HG02759 (cell line): ENCODE measurements at regions not wholly inside any gene's neighbourhood (a gene's known extent, or its start where the extent isn't known, plus 50 kb on each side); places are given as distances from the start of the nearest gene placed in this dataset.

ENCODE experiments used
- ATAC-seq: cut with Tn5 transposase; IDR thresholded peaks from one replicate; pipeline ENCODE4 v1.9.1; 2021; ENCODE audit warnings: mild to moderate bottlenecking, moderate library complexity; ENCODE audit not compliant: unreplicated experiment

DNA sequence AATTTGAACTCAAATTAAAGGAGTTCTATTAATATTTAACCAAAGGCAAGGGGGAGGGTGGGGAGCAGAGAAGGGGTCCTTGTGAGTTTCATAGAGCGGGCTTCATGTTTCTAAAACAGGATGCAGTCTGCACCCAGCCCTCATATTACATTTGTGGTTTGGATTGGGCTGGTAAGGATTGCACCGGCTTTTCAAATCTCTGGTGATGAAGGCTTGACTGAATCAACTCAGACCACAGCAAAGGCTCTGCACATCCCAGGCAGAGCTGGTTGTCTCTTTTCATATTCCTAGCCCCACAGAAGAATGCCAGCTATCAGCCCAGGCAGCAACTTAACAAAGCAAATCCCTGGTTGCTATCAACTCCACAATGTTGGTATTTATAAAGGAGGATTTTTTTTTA lies 1221.4 kb downstream of the VRK1 start:
- ATAC-seq, result no peak

DNA sequence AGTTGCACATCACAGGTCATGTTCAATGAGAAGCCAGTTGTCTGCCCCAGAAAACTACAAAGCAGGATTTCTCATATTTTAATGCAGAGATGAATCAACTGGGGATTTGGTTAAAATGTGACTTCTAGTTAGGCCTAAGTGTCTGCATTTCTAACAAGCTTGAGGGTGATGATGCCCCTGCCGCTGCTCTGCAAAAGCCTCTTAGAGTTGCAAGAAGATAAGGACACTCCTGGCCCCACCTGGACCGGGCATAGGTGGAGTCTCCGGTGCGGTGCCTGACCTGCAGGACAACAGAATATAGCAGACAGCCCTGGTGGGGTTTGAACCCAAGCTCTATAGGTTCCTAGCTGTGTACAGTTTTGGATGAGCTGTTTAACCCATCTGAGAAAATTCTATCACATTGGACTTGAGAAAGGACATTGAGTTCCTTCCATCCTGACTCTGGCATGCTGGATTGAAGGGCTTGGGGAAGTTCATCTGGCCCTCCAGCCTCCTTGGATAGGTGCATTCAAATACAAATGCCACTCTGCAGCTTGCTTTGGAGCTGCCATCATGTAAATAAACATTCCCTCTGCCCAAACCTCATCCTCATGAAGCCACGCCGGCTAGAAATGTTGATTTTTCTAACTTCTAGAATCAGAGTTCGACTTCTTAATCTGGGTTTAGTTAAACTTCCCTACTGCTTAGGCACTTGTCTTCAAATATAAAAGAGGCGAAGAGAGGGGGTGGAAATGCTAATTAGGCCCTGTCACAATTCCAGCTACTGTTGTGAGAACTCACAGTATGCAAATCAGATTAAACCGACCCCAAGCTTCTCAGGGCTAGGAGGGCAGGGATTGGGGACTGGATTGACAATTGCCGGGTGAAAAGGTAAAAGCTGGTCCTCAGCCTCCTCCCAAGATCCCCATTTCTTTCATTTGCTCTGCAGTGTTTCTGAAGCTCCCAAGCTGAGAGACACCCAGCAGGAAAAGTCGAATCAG lies 1225.6 kb downstream of the VRK1 start:
- no peak for ATAC-seq

DNA sequence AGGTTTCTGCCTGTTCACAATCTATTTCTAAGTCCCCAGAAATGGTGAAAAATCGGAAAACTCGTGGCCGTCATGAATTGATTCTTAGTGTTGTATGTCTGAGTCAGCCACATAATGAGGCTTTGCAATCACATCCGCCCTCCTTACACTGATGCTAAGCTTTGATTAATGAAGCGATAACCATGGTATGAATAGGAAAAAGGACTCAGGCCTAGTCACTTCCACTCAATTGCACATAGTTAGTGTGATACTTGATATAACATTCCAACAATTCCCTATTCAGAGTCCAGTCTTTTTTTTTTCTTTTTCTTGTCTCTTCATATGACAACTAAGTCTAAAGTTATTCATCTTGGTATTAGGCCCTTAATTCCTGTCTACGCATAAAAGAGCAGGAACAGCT lies 1231.0 kb downstream of the VRK1 start:
- ATAC-seq, result no peak

DNA sequence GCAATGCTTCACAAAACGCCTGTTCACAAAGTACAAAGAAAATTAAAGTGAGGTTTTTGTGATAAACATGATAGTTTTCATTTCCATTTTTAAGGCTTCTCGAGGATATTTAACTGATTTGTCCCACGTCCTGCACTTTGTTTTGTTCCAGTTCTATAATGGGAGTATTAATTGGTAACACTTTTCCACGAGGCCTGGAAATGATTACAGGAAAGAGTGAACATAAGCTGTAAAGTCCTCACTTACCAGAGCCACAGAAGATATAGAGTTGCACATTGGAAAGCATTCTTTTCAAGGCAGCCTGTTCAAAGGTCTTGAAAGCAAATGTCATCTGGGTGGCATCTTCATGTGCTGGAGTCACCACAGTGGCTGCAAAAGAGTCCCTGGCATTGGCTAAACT lies 1236.6 kb downstream of the BCL11B start:
- no peak for ATAC-seq

DNA sequence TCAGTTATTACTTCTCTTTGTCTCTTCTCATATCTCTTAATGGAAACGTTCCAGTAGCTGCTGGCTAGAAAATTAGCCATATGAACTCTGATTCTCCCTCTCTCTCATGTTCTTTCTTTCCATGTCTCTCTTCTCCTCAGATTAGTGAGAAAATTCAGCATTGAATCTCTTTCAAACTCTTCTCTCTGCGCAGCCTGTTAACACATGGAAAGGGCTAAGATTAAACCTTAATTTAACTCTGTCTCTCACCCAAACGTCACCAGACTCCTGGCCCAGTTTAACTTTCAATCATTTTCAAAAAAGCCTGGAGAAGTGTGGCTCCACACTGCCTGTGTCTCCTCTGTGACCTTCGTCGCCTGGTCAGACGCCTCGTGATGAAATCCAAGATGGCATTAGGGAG lies 1234.2 kb downstream of the BCL11B start:
- no peak for ATAC-seq

DNA sequence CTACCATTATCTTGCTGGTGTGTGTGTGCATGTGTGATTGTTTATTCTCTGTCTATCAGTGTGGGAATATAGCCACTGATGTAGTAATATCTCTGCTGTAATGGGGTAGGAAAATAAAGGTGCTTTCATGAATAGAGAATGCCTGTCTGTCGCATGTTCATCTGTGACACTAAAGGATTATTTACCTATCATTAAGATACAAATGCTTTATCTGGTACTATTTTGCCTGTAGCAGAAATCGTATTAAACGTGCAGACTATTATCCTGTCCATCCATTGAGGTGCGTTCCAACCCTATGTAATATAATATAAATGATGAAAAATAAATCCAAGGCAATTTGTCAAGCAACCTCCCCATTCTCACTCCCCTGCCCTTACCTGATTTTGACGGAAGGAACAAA lies 1215.1 kb downstream of the BCL11B start:
- no peak for ATAC-seq

DNA sequence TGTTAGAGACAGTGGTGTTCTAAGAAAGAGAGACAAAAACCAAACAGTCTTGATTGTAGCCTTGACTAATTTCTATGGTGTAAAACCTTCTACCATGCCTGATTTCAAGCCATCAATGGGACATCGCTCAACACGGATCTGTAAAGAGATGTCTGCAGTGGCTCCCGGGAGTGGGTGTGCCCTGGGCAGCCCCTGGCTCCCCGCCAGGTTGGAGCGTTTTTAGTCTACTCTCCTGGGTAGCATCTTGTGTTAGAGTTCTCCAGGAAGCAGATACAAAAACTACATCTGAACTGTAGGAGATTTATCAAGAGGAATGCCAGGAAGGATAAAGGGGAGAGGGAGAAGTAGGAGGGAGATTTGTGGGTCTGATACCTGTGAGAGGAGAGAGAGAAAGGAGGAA lies 1212.9 kb downstream of the BCL11B start:
- no peak for ATAC-seq

DNA sequence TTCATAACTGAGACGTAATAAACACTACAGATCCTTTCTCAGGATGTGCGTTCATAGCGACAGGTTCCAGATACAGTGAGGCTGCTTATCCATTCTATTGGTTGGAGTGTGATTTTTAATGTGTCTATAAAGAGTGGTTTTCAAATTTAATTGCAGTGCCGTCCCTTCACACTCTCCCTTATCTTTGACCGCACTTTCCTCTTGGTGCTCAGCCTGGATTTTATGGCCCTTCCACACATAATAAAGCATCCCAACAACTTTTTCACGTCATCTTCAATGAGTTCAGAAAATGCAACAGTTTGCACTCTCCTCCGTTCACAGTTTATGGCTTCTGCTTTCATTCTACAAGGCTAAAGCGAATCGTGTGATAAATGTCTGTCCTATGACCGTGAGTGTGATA lies 1209.9 kb downstream of the BCL11B start:
- no peak for ATAC-seq

DNA sequence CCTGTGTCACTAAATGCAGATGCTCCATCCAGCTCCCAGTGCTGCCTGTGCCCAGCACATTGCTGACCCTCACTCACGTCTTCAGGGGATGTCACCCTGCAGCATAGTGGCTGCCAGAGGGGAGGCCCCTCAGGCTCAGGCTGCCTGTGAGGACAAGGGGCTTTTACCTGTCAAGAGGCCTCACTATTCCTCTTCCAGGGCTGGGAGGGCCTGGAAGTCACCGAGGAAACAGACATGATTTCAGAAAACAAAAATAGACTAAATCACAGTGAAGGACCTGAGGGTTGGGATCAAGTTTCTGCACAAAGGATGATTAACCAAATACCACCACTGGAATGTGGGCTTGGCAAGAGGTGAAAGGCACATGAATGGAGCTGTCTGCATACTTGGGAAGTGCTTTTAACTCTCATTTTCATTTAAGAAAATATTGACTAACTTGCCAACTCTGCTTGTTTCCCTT lies 1202.3 kb downstream of the BCL11B start:
- no peak for ATAC-seq

DNA sequence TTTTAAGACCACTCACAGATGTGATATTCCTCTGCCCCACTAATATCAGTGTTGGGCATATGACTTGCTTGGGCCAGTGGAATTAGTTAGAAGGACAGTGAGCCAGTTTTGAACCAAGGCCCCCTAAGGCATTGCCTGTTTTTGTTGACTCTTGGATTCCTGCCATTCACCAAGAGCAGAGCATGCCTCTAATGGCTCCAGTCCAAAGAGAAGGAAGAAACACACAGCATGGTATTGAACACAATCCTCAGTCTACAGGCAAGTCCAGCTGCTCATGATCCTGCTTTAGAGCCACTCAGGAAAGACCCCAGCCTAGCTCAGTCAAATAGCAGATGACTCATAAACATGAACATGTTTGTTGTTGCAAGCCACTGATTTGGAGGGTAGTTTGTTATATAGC lies 1201.5 kb downstream of the BCL11B start:
- no peak for ATAC-seq

DNA sequence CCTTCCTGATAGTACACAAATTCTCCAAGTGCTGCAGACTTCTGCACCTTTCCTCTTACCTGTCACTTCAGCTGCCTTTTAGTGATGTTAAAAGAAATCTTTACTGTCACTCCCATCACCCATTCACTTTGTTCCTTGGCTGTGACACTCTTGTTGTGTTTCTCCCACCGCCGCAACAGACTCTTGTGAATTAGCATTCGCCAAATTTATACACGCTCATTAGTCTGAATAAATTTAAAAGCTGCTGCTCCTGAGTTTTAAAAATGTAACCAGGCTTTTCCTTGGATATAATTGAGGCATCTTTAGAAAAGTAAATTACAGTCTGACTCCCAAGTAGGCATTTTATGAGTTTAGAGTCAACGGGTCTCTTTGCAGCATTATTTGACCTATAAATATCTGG lies 1197.9 kb downstream of the BCL11B start:
- no peak for ATAC-seq

DNA sequence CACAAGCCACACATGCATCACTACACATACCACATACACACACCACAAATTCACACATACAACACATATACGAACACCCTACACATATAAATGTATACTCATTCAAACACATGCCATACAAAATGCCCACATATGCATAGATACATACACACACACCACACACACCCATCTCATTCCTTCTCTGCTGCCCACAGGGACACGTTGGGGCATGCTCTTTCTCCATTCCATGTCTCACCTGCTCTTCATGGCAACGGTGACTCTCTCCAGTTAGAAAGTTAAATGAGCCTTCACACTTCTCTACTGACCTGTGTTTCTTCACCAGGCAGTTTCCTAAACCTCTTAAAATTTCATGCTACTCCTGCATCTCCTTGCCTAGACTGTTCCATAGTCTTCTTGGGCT lies 1194.8 kb downstream of the BCL11B start:
- ATAC-seq, result no peak

DNA sequence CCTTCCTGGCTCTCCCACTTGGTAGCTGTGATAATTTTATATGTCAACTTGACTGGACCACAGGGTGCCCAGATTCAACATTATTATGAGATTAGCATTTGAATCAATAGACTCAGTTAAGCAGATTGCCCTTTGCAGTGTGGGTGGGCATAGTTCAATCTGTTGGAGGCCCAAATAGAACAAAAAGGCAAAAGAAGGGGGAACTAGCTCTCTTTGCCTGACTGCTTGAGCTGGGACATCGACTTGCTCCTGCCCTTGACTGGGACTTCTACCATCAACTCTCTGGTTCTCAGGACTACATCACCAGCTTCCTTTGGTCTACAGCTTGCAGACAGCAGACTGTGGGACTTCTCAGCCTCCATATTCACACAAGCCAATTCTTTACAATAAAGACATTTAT lies 1189.2 kb downstream of the BCL11B start:
- ATAC-seq, result no peak

DNA sequence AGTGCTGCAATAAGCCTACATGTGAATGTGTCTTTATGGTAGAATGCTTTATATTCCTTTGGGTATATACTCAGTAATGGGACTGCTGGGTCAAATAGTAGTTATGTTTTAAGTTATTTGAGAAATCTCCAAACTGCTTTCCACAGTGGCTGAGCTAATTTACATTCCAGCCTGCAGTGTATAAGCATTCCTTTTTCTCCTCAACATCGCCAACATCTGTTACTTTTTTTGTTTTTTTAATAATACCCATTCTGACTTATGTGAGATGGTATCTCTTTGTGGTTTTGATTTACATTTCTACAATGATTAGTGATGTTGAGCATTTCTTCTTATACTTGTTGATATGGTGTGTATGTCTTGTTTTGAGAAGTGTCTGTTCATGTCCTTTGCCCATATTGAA lies 1186.2 kb downstream of the BCL11B start:
- no peak for ATAC-seq

DNA sequence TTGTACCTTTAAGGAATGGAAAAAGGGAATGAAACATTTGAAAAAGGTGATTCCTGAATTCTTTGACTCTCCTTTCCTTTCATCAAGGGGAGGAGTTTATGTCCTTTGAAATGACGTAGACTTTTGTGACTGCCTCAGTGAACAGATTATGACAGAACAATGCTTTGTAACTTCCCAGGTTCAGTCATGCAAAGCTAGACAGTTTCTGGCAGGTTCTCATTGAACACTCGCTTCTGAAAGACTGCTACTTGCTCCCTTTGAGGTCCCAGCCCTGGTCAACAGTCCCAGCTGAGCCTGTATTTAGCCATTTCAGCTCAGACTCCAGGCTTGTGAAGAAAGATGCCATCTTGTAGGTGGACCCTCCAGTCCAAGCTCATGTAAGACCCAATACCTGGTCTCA lies 1178.9 kb downstream of the BCL11B start:
- no peak for ATAC-seq

DNA sequence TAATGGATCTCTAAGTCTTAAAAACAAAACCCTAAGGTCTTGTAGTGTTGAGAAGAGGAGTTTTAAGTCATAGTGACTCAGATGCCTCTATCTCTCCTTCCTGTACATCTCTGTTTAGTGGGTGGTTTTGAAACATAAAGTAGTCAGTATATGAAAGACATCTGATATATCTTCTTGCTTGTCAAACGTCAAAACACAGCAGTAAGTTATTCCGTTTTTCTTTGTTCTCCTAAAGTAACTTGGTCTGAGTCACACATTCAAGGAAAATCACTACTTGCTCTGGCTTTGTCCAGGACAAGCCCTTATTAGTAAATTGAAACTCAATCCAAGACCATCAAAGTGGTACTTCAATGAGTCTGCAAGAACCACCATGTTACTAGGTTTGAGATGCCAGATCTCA lies 1172.5 kb downstream of the BCL11B start:
- ATAC-seq, result no peak

DNA sequence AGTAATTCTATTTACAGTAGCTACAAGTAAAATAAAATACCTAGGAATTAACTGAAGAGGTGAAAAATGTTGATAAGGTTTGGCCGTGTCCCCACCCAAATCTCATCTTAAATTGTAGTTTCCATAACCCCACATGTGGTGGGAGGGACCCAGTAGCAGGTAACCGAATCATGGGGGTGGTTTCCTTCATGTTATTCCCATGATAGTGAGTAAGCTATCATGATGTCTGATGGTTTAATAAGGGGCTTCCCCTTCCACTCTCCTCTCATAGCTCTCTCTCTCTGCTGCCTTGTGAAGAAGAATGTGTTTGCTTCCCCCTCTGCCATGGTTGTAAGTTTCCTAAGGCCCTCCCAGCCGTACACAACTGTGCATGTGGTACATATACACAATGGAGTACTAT lies 1170.7 kb downstream of the BCL11B start:
- no peak for ATAC-seq

DNA sequence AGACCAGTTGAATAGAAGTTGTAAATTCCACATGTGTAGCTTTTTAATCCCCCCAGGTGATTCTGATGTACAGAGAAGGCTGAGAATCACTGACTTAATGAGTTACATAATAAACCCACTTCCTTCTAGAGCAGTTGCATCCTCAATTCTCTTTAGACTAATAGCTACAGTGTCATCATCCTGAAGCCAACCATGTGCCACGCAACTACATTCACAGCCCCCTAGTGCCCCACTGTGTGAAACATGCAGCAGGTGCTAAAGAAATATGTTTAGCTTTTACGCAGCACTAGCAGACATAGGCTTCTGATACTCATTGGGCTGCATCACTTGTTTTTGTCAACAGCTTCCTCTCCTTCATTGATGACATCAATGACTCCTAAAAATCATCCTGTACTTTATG lies 1168.3 kb downstream of the BCL11B start:
- no peak for ATAC-seq

DNA sequence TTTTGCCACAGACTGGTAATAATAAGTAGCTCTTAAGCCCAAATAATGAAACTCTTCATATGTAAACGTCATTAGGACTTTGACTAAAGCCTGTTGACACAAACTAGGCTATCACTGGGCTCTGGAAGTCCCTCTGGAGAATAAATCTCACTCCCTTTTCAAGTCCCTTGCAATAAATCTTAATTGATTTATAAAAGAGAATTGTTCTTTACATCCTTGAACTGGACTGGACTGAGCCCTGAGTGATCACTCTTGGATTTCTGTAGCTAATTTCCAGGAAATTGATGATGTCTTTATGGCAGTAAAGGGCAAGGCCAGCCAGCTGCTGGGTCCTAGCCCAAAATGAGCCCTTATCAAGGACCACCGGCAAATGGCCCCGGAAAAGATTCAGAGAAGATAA lies 1162.7 kb downstream of the BCL11B start:
- ATAC-seq, result no peak

DNA sequence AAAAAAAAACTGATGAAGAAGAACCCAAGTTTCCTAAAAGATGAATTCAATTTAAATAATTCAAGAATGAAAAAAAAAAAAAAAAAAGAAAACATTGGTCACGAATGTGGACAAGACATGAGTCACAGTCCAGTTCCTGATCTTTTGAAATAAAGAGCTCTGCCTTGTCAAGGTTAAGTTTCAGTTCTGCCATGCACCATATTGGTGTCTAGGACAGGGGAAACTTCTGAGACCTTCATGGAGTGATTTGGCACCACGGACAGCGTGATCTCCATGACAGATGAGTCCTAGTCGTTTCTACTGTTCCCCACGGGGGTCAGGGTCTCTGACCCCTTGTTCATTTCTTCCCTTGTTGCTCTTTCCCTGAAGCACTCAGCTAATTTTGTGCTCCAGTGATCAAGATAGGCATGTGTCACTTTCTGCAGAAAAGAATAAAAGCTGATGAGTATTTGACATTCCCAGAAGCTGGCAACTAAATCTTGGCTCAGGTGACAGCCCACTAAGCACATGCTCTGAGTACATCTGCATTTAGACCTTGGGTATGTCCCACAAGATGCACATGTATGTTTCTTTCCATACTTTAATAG lies 1159.7 kb downstream of the BCL11B start:
- ATAC-seq, result no peak

DNA sequence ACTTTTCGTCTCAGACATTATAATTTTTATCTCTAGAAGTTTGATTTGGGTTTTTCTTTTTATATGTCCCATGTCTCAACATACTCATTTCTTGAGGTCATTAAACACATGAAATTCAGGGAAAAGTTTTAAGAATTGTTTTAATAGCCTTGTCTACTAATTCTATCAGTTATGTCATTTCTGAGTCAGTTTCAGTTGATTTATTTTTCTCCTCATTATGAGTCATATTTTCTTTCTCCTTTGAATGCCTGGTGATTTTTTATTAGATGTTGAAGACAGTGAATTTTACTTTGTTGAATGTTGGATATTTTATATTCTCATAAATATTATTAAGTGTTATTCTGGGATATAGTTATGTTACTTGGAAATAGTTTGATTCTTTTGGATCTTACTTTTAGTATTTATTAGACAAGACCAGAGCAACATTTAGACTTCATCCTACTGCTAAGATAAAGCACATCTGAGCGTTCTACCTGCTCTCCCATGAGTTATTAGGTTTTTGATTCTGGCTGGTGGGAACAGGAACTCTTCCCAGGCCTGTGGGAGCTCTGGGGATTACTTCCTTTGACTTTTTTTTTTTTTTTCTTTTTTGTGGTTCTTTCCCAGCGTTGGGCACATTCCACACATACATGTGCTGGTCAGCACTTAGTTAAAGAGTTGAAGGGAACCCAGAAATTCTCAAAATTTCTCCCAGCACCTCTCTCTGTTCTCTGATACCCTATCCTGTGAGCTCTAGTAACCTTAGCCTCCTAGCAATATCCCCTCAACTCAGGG lies 1157.7 kb downstream of the BCL11B start:
- no peak for ATAC-seq

DNA sequence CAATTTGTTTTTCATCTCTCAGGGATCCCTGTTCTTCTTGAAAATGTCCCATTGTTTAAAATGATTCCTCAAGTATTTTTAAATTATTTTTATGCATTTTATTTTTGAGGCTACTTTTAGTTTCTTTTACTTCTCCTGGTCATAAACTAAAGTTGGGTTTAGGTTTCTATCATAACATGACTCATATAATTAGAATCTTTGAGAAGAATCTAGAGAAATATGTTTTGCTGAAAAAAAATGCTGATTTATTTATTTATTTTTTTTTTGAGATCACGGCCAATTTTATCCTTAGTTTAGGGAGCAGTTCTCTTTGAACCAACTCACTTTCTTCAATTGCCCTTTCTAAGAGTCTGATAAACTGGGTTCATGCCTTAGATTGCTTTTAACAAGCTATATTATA lies 1157.1 kb downstream of the BCL11B start:
- ATAC-seq, result no peak
